ENCODE measurements at regions not wholly inside any gene's neighbourhood (a gene's known extent, or its start where the extent isn't known, plus 50 kb on each side); places are given as distances from the start of the nearest gene placed in this dataset.

DNA sequence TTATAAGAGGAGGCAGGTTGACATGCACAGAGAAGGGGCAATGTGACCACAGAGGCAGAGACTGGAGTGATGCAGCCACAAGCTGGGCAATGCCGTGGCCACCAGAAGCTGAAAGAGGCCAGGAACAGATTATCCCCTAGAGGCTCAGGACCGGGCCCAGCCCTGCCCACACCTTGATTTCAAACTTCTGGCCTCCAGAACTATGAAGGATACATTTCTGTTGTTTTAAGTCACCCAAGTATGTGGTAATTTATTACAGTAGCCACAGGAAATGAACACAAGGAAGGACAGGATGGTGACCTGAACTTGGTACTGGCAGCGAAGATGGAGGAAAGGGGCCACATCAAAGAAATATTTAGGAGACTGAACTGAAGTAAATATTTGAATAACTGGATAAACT is 66.8 kb upstream of the RIOK3 start:
- DNase-seq (ENCODE audit: low read depth in 2 of 2): no peak

DNA sequence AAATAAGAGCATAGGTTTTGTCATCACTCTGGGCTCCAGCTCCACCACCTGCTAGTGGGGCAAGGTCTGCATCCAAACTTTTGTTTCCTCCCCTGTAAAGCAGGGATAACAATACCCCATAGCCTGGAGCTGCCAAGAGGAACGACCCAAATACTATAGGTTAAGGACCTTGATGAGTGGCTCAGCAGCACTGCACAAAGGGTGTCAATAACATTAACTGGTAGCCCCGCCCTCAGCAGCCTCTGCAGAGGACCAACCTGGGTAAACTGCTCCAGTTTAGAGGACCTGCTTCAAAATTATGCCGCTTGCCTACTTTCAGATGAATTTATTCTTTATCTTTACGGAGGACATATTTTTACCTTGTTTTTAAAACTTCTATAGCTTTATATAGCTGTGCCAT is 65.8 kb upstream of the RIOK3 start:
- no peak for DNase-seq (ENCODE audit: low read depth in 2 of 2)

DNA sequence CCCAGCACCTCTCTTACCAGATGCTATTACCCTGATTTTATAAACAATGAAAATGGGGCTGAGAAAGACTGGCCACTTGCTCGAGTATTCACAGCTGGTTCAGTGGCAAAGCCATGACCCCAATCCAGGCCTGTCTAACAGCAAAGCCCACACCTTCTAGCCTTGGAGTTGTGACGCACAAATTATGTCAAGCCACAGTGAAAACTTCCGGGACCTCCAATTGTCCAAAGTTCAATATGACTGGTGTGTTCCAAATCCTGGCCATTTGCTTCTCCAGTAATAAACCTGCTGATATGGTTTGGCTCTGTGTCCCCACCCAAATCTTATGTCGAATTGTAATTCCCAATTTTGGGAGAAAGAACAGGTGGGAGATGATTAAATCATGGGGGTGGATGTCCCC is 64.7 kb upstream of the RIOK3 start:
- DNase-seq (ENCODE audit: low read depth in 2 of 2): no peak

DNA sequence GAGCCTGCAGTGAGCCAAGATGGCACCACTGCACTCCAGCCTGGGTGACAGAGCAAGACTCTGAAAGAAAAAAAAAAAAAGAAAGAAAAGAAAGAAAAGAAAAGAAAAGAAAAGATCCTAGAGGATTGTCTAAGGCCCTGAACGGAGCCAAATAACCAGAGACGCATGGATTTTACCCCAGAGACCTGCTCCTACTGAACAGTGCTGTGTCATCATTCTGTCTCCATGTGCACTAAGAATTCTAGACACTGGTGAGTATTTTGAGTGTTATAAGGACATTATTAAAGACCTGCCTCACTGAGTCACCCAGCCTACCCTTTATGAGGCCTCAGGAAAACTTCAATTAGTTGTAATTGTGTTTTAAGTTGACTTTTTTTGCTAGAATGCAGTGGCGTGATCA is 61.9 kb upstream of the RIOK3 start:
- no peak for DNase-seq (ENCODE audit: low read depth in 2 of 2)

DNA sequence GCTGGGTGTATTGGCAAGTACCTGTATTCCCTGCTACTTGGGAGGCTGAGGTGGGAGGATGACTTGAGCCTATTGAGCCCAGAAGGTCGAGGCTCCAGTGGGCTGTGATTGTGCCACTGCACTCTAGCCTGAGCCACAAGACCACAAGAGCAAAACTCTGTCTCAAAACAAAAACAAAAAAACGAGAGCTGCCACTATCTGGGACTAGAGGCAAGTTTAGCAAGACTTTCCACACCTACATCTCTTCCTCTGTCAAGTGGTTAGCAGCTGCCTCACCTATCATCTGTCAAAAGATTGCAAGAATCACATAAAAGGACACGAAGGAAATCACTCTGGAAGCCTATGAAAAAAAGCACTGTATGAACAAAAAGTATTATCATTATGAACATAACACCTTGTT is 55.2 kb upstream of the RIOK3 start:
- DNase-seq (ENCODE audit: low read depth in 2 of 2): no peak

DNA sequence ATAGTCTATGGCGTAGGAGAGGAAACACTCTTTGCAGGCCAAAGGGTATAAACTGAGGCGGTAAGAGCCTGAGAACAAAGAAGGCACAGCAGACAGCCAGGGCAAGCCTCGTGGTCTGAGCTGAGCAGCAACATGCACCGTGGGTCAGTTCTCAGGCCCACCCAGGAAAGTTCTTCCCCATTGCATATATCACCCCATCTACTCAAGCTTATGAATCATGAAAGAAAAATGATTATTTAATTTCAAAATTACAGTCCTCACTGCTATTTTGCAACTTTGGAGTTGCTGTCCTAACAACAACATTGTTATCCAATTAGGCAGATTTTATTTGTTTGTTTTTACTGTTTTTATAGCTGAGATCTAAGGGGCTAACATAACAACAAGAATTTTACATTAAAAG is 54.7 kb upstream of the RIOK3 start:
- DNase-seq (ENCODE audit: low read depth in 2 of 2): no peak

DNA sequence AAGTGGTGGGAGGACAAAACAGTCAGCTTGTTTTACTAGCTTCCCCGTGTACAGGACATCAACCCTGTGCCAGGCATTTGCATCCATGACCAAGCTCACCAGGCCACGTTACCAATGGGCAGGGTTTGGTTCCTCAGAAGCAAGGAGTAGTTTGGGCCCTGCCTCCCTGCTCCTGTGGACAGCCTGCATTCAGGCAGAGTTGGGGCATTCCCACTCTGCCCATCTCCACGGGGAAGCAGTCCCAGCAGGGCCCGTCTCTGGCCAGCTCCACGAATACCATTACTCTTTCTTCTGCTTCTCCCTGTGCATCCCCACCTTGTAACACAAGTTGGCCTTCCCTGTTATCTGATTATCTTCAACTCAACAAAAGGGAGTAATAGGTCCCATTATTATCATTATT is 54.0 kb upstream of the RIOK3 start:
- no peak for DNase-seq (ENCODE audit: low read depth in 2 of 2)

DNA sequence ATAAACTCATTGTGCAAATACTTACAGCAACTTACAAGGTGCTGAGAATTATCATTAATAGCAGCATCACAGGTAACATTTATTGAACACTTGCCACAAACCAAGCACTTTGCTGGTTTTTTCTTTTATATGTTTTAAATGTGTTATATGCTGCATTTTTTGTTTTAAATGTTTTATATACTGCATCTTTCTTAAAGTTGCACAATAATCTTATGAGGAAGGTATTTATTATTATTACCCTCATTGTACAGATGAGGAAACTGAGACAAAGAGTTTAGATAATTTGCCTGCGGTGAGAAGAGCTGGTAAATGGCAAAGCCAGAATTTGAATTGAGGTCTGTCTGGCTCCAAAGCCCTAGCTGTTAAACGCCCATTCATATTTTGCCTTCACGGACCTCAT is 52.2 kb upstream of the RIOK3 start:
- DNase-seq (ENCODE audit: low read depth in 2 of 2): no peak

DNA sequence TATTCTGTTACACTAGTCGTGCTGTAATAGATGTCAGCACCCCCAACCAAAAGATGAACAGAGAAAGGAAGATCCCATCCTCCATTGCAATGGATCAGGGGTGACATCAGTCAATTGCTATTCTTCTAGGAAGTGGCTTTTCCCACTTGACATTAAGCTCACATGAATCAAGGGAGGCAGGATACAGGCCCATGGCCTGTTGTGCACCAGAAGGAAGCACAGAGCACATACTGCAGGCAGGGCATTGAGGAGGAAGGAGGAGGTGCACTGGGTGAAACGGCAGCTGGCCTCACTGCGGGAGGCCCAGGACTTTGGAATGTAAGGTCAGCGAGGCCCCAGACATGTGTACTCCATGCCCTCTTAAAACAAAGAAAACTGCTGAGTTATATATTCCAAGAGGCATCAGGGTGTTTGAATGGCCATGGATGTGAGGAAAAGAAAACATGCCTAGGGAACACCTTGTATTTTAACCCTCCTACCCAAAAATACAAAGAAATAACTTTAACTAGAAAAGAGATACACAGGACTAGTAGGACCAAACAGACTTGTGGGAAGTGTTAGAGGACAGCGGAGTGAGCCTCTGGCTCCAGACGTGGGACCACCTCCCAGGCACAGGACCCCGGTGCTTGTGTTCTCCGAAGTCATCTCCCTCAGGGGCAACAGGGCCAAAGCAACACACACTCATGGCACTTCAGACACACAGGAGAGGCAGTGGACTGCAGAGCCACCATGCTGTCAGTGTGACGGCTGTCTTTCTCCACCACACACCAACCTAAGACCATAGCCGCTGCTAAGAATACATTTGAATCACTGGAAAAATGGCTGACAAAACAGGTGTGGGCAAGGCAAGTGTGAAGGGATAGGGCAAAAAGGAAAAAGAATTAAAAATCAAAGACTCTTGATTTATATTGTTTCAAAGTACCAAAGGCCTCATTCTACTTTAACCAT is 51.4 kb upstream of the RIOK3 start:
- DNase-seq (ENCODE audit: low read depth in 2 of 2): no peak
